ENCODE measurements at regions not wholly inside any gene's neighbourhood (a gene's known extent, or its start where the extent isn't known, plus 50 kb on each side); places are given as distances from the start of the nearest gene placed in this dataset.

- no peak overlapping the region for H4K91ac ChIP-seq (ENCODE audit: insufficient read length, low read depth, low read length)
- no peak for TF ChIP-seq CTCF (conservative IDR thresholded peaks at IDR 0.05)
These were observed 865.9 kb upstream of the CADM2 start for GRCh38 chr3:84092907-84093306.

More at GRCh38 chr3:84092907-84093306, 865.9 kb upstream of the CADM2 start:
- no peak overlapping the region for H2AK5ac ChIP-seq (ENCODE audit: insufficient read length, low read length)
- peaks cover 5 to 7% of the 10 kb centered on the region in 2 experiments for H3K9me3 Mint-ChIP-seq
- no peak overlapping the region for H2BK5ac ChIP-seq (ENCODE audit: insufficient read length, low read length)
- H3K56ac ChIP-seq (ENCODE audit: insufficient read length, low read depth, low read length) = no peak overlapping the region
- H3K4me1 Mint-ChIP-seq = no peaks in the 10 kb centered on the region
- H4K5ac ChIP-seq (ENCODE audit: insufficient read length, low read depth, low read length) = no peak overlapping the region
- no peak overlapping the region for H3K4me2 ChIP-seq (ENCODE audit: insufficient read depth, insufficient read length, low read length)
- H3K27ac ChIP-seq (ENCODE audit: insufficient read length, low read depth, low read length) = no peak overlapping the region
- no peak overlapping the region for H3K4ac ChIP-seq (ENCODE audit: low read depth, low read length)
- H3K79me1 ChIP-seq (ENCODE audit: insufficient read depth, low read depth, low read length, poor library complexity, severe bottlenecking) = no peaks in the 10 kb centered on the region
- H4K20me1 ChIP-seq (ENCODE audit: control insufficient read depth, insufficient read depth, insufficient read length) = no peaks in the 10 kb centered on the region
- no peaks in the 10 kb centered on the region for H3K9me3 ChIP-seq (ENCODE audit: control insufficient read depth, low read depth, low read length)
- H3T11ph ChIP-seq (ENCODE audit: low read length) = no peak overlapping the region
- no CpG with 5 or more reads among the region's 2 CpGs for WGBS (ENCODE audit: extremely low coverage, insufficient read length, low lambda C conversion rate)
- H2BK20ac ChIP-seq (ENCODE audit: low read depth, low read length, poor library complexity, severe bottlenecking) = no peak overlapping the region
- H3K23me2 ChIP-seq (ENCODE audit: insufficient read length, low read depth, low read length, poor library complexity, severe bottlenecking) = no peaks in the 10 kb centered on the region
- no peaks in the 10 kb centered on the region for H3K27me3 Mint-ChIP-seq (ENCODE audit: low read depth)
- H3K23ac ChIP-seq (ENCODE audit: insufficient read length, low read depth, low read length) = no peak overlapping the region
- H3K79me2 ChIP-seq (ENCODE audit: insufficient read depth, low read length) = no peaks in the 10 kb centered on the region
- H3K27ac Mint-ChIP-seq = no peak overlapping the region
- H3K14ac ChIP-seq (ENCODE audit: insufficient read depth, low read length) = no peak overlapping the region
- no peak overlapping the region for H2BK12ac ChIP-seq (ENCODE audit: insufficient read length, low read depth, low read length)
- no peak overlapping the region for H3K4me3 Mint-ChIP-seq
- H3K36me3 Mint-ChIP-seq (ENCODE audit: insufficient read depth in 1 of 3, low read depth in 3 of 3) = peaks cover 1 to 8% (median 2%) of the 10 kb centered on the region in 3 experiments; a peak in 3 of 7 replicates
- no peak overlapping the region for H3K18ac ChIP-seq (ENCODE audit: insufficient read length, low read depth, low read length)
- no peak for DNase-seq
- no peaks in the 10 kb centered on the region for H3K4me1 ChIP-seq (ENCODE audit: insufficient read depth, low read length)
- no peak overlapping the region for H4K8ac ChIP-seq (replicated peaks; ENCODE audit: insufficient read length, low read depth, low read length)
- no peak overlapping the region for H2BK120ac ChIP-seq (ENCODE audit: low read depth, low read length, poor library complexity, severe bottlenecking)
- no peak overlapping the region for H3K9ac ChIP-seq (ENCODE audit: extremely low read depth, insufficient read length, low read length)
- H2BK15ac ChIP-seq (ENCODE audit: low read depth, low read length) = no peak overlapping the region
- H2AFZ ChIP-seq (ENCODE audit: low read length) = no peak overlapping the region
- no peaks in the 10 kb centered on the region; the same call in 1 of the 2 replicates for H3K27me3 ChIP-seq (ENCODE audit: insufficient read depth, low read length)
